Stomach (tissue), 8 donors: ENCODE measurements at regions not wholly inside any gene's neighbourhood (a gene's known extent, or its start where the extent isn't known, plus 50 kb on each side); places are given as distances from the start of the nearest gene placed in this dataset.
A peak's percentile ranks its signal among the peaks of the same experiment; 100 is the strongest.

ENCODE experiments used
- DNase-seq, 2 donors: peaks; one replicate each; pipeline versions ENCODE4 v3.0.0 to v3.0.0-alpha.2; 2013 to 2019
- H3K27ac ChIP-seq, 5 donors: fragments of 200-600 bp in 4 of 5; sonication (generic) in 4 of 5; one replicate each; pipeline ENCODE4 v1.5.1; 2013 to 2019; ENCODE audit warnings: mild to moderate bottlenecking in 1 of 5, moderate library complexity in 1 of 5
- H3K27me3 ChIP-seq, 3 donors: fragments of 200-600 bp; sonication (generic); one replicate each; pipeline ENCODE4 v1.5.1; 2017 to 2019; ENCODE audit warnings: mixed run types in 1 of 3
- H3K36me3 ChIP-seq, 4 donors: fragments of 200-600 bp; sonication (generic); 1 replicate in 3 of 4; 2 replicates in 1 of 4; pipeline ENCODE4 v1.5.1; 2016 to 2019
- H3K4me1 ChIP-seq, 4 donors: fragments of 200-600 bp; sonication (generic); one replicate each; pipeline ENCODE4 v1.5.1; 2016 to 2019
- H3K4me3 ChIP-seq, 4 donors: fragments of 200-600 bp; sonication (generic) in 3 of 4; one replicate each; pipeline ENCODE4 v1.5.1; 2016 to 2019; ENCODE audit warnings: mild to moderate bottlenecking in 1 of 4
- H3K9me3 ChIP-seq, 4 donors: fragments of 200-600 bp; sonication (generic); one replicate each; pipeline ENCODE4 v1.5.1; 2016 to 2019
- EP300 ChIP-seq: sonication (generic); formaldehyde crosslinking; IDR thresholded peaks from one replicate; pipeline ENCODE4 v1.6.1; 2017; ENCODE audit warnings: antibody characterized with exemption
- POLR2A ChIP-seq, 4 donors: fragments of 450-650 bp; IDR thresholded peaks; one replicate each; pipeline ENCODE4 v1.6.1; 2016; ENCODE audit warnings: antibody characterized with exemption in 4 of 4, control low read depth in 2 of 4, mild to moderate bottlenecking in 1 of 4, moderate library complexity in 1 of 4
- POLR2AphosphoS5 ChIP-seq, 3 donors: sonication (generic); formaldehyde crosslinking; IDR thresholded peaks; one replicate each; pipeline ENCODE4 v1.6.1; 2016; ENCODE audit warnings: antibody characterized with exemption in 3 of 3
- WGBS, 5 donors: extraction: QIAGEN DNeasy Blood & Tissue Kit in 3 of 5; methylation state at CpG; one replicate each; pipeline versions ENCODE4 v1.1.5 to v1.1.7; 2013 to 2018; 5-methylcytosine and 5-hydroxymethylcytosine counted together
- intact Hi-C: fragments of 100-400 bp; cut with DNase I; formaldehyde crosslinking; loops from one replicate; pipeline ENCODE4 v1.15.1; 2023; ENCODE audit warnings: low total_unique reads
- TF ChIP-seq, protein P1 (sequence below), 7 experiments: fragments of 450-650 bp in 4 of 7; fragments of 200-600 bp in 3 of 7; sonication (generic) in 3 of 7; IDR thresholded peaks; one replicate each; pipeline ENCODE4 v1.5.1; 2016 to 2019; ENCODE audit warnings: antibody characterized with exemption in 7 of 7, control low read depth in 2 of 7, mild to moderate bottlenecking in 1 of 7
- donor health status: healthy with polysubstance abuse.
- donor health status: Bipolar disorder and iron deficiency.
- donor health status: healthy.

DNA sequence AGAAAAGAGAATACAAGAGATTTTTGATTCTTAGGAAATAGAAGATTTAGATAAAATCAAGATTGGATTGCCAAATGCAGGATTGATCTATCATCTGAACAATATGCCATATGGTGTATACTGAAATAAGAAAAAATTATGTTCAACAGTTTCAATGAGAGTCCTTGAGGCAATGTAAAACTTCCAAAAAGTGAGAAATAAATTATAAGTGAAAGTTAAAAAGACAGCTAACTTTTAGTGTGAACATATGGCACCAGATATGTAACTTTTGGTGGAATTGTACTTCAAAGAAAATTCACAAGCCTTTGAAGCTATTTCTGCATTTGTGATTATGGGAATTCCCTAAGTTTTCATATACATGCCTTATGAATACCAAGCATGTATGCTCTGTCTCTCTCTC, 200.5 kb upstream of the ANO3 start:
- TF ChIP-seq POLR2A (IDR thresholded peaks at IDR 0.05) (no peak), EP300 (no peak), POLR2AphosphoS5 (IDR thresholded peaks at IDR 0.05) (no peak)
- TF ChIP-seq, protein P1, sequence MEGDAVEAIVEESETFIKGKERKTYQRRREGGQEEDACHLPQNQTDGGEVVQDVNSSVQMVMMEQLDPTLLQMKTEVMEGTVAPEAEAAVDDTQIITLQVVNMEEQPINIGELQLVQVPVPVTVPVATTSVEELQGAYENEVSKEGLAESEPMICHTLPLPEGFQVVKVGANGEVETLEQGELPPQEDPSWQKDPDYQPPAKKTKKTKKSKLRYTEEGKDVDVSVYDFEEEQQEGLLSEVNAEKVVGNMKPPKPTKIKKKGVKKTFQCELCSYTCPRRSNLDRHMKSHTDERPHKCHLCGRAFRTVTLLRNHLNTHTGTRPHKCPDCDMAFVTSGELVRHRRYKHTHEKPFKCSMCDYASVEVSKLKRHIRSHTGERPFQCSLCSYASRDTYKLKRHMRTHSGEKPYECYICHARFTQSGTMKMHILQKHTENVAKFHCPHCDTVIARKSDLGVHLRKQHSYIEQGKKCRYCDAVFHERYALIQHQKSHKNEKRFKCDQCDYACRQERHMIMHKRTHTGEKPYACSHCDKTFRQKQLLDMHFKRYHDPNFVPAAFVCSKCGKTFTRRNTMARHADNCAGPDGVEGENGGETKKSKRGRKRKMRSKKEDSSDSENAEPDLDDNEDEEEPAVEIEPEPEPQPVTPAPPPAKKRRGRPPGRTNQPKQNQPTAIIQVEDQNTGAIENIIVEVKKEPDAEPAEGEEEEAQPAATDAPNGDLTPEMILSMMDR (IDR thresholded peaks at IDR 0.05), result no peak
- intact Hi-C loops, result no loop called here
- H3K4me3 ChIP-seq, result no peak overlapping the region
- no peak for DNase-seq
- no peak overlapping the region for H3K27ac ChIP-seq
- no peaks in the 10 kb centered on the region for H3K4me1 ChIP-seq
- H3K27me3 ChIP-seq, result no peaks in the 10 kb centered on the region
- no peaks in the 10 kb centered on the region for H3K36me3 ChIP-seq
- H3K9me3 ChIP-seq, result no peaks in the 10 kb centered on the region

DNA sequence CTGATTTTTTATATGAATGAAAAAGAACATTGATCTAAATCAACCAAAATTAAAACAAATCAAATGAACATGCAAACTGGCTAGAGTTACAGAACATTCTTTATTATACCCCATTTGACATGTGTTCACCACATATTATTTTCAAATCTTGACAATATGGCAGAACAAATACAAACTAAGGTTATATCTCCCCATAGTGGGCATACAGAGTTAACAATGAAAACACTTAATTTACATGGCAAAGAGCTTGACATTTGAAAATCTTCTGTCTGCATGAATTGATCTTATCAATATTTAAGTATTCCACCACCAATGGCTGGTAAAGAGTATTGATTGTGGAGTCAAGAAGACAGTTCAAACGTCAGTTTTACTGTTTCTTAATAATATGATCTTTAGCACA, 197.9 kb upstream of the ANO3 start:
- no peak for TF ChIP-seq EP300
- TF ChIP-seq POLR2AphosphoS5 (IDR thresholded peaks at IDR 0.05), result no peak
- TF ChIP-seq POLR2A (IDR thresholded peaks at IDR 0.05), result no peak
- TF ChIP-seq, protein P1 (IDR thresholded peaks at IDR 0.05), result no peak
- no peak for DNase-seq
- 43 to 68% (median 49%) methylated on average over 1 of the region's 1 CpG for WGBS, 5 donors
- H3K4me1 ChIP-seq, result no peaks in the 10 kb centered on the region
- no peaks in the 10 kb centered on the region for H3K36me3 ChIP-seq
- no peak overlapping the region for H3K4me3 ChIP-seq
- intact Hi-C loops, result no loop called here
- H3K27me3 ChIP-seq, result no peaks in the 10 kb centered on the region
- no peak overlapping the region for H3K27ac ChIP-seq
- H3K9me3 ChIP-seq, result no peaks in the 10 kb centered on the region

DNA sequence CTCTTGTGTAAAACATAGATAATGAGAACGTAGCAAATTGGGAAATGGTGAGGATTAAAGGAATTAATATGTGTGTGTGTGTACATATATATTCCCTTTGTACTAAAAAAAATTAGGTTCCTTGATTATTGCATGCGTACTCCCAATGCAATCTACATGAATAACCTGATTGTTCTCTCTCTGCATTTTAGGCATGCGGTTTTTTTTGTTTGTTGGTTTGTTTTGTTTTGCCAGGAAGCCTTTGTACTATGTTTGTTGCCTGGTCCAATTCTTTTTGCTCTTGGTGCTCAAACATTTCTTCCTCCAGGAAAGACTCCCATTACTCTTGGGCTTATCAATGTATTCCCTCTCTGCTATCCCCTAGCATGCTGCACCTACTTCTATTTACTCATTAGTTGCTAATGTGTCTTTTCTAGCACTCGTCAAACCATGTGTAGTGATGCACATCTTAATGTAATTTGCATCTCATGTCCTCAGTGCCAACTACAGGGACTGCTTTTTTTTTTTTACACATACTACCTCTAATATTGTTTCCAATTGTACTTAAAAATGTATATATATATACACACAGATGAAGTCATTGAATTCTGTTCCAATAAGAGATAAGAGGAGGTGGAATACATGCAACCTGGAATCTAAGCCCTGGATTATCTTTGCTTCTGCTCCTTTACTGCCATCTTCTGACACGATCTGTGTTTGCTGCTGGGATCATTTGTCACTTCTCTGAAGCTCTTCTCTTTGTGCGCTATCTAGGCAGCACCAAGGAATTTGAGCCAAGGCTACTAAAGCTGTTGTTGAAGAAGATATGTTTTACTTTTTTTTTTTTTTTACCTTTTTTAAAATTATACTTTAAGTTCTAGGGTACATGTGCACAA, 197.2 kb upstream of the ANO3 start:
- TF ChIP-seq, protein P1 (IDR thresholded peaks at IDR 0.05), result no peak
- H3K27ac ChIP-seq, result no peak overlapping the region
- no peaks in the 10 kb centered on the region for H3K9me3 ChIP-seq
- intact Hi-C loops, result no loop called here
- no peaks in the 10 kb centered on the region for H3K36me3 ChIP-seq
- H3K27me3 ChIP-seq, result no peaks in the 10 kb centered on the region
- H3K4me1 ChIP-seq, result no peaks in the 10 kb centered on the region
- peak in 1 of 2 donors; percentile 41 for DNase-seq
- H3K4me3 ChIP-seq, result no peak overlapping the region
- WGBS, 5 donors, result 44 to 59% (median 54%) methylated on average over 6 of the region's 6 CpGs

DNA sequence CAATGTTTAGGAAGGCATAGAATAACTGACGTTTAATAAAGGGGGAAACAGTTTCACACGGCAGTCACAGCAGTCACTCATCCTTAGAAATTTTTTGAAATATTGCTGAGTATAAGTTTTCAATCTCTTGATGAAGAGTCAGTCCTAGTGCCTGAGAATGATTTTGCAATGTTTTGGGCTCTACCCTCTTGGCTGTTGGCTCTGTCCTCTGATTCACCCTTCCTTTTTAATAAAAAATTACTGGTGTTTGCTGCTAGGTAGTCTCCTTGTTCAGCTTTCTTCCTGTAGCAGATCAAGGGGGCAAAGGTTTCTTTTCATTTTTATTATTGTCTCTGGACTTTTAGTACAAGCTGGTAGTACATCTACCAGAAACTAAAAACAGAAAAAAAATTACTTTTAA, 194.3 kb upstream of the ANO3 start:
- no peak for TF ChIP-seq EP300
- TF ChIP-seq POLR2A (IDR thresholded peaks at IDR 0.05), result no peak
- TF ChIP-seq, protein P1 (IDR thresholded peaks at IDR 0.05), result no peak
- TF ChIP-seq POLR2AphosphoS5 (IDR thresholded peaks at IDR 0.05), result no peak
- DNase-seq, result no peak
- no peaks in the 10 kb centered on the region for H3K36me3 ChIP-seq
- no peaks in the 10 kb centered on the region for H3K27me3 ChIP-seq
- no peaks in the 10 kb centered on the region for H3K9me3 ChIP-seq
- WGBS, 5 donors, result 82 to 92% (median 88%) methylated on average over 2 of the region's 2 CpGs
- H3K4me1 ChIP-seq, result no peaks in the 10 kb centered on the region
- no peak overlapping the region for H3K27ac ChIP-seq
- intact Hi-C loops, result no loop called here
- H3K4me3 ChIP-seq, result no peak overlapping the region
